ENCODE measurements at regions not wholly inside any gene's neighbourhood (a gene's known extent, or its start where the extent isn't known, plus 50 kb on each side); places are given as distances from the start of the nearest gene placed in this dataset.

DNA sequence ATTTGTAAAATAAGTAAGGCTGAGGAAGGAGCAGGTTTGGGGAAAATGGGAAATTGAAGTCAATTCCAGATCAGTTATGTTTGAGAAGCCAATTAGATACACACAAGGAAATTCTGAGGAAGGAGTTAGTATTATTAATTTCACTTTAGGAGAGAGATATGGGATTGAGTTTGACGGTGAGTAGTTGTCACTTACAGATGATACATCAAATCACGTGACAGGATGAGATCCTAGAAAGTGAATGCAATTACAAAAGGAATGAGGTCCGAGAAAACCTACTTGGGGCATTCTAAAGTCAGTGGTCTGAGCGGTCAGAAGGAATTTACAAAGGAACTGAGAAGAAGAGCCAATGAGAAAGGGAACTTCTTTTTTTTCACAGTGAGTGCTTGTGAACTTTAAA lies 364.3 kb upstream of the TMEM229A start:
- no peak overlapping the region for H3K27ac ChIP-seq (ENCODE audit: low read depth)
- peak overlapping the region; percentile 29; the same call in 1 of the 2 replicates for H2AFZ ChIP-seq
- DNase-seq (ENCODE audit: low spot score) (no peak), ATAC-seq (no peak)
- H4K20me1 ChIP-seq (replicated peaks; ENCODE audit: insufficient read depth) = no peaks in the 10 kb centered on the region
- no peaks in the 10 kb centered on the region for H3K27me3 Mint-ChIP-seq (ENCODE audit: insufficient read depth, low read depth, poor library complexity)
- H3K4me3 Mint-ChIP-seq = no peak overlapping the region
- no peaks in the 10 kb centered on the region for H3K36me3 ChIP-seq (ENCODE audit: insufficient read depth)
- peaks cover 6% of the 10 kb centered on the region; the same call in 2 of the 3 replicates for H3K4me1 Mint-ChIP-seq
- no peaks in the 10 kb centered on the region for H3K79me2 ChIP-seq (replicated peaks; ENCODE audit: insufficient read depth)
- no peaks in the 10 kb centered on the region for H3K4me1 ChIP-seq (ENCODE audit: insufficient read depth)
- H3K4me3 ChIP-seq = no peak overlapping the region
- no peaks in the 10 kb centered on the region for H3F3A ChIP-seq (replicated peaks; ENCODE audit: low read depth)
- H3K27me3 ChIP-seq (ENCODE audit: insufficient read depth) = no peaks in the 10 kb centered on the region
- H3K27ac Mint-ChIP-seq = no peak overlapping the region
- H3K9me2 ChIP-seq (ENCODE audit: insufficient read depth) = peaks cover 6% of the 10 kb centered on the region; the same call in 1 of the 2 replicates
- H3K4me2 ChIP-seq = no peak overlapping the region
- H3K36me3 Mint-ChIP-seq (ENCODE audit: low read depth) = no peaks in the 10 kb centered on the region
- TF ChIP-seq NANOG (IDR thresholded peaks at IDR 0.05; ENCODE audit: borderline replicate concordance) (no peak), CREB1 (CRISPR knock-in tag; IDR thresholded peaks at IDR 0.05; ENCODE audit: low read depth) (no peak), STAT1 (IDR thresholded peaks at IDR 0.05; ENCODE audit: unreplicated experiment) (no peak), ZNF331 (CRISPR knock-in tag; IDR thresholded peaks at IDR 0.05; ENCODE audit: low read depth) (no peak), EZH2phosphoT487 (IDR thresholded peaks at IDR 0.05; ENCODE audit: unreplicated experiment) (no peak), JUNB (IDR thresholded peaks at IDR 0.05; ENCODE audit: unreplicated experiment) (no peak), EZH2 (IDR thresholded peaks at IDR 0.05; ENCODE audit: low read depth, unreplicated experiment) (no peak), POLR2AphosphoS5 (IDR thresholded peaks at IDR 0.05; ENCODE audit: low read depth) (no peak), ZNF114 (CRISPR knock-in tag; IDR thresholded peaks at IDR 0.05) (no peak)
- TF ChIP-seq, protein P1, sequence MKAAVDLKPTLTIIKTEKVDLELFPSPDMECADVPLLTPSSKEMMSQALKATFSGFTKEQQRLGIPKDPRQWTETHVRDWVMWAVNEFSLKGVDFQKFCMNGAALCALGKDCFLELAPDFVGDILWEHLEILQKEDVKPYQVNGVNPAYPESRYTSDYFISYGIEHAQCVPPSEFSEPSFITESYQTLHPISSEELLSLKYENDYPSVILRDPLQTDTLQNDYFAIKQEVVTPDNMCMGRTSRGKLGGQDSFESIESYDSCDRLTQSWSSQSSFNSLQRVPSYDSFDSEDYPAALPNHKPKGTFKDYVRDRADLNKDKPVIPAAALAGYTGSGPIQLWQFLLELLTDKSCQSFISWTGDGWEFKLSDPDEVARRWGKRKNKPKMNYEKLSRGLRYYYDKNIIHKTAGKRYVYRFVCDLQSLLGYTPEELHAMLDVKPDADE (IDR thresholded peaks at IDR 0.05) = no peak
- TF ChIP-seq, protein P2, sequence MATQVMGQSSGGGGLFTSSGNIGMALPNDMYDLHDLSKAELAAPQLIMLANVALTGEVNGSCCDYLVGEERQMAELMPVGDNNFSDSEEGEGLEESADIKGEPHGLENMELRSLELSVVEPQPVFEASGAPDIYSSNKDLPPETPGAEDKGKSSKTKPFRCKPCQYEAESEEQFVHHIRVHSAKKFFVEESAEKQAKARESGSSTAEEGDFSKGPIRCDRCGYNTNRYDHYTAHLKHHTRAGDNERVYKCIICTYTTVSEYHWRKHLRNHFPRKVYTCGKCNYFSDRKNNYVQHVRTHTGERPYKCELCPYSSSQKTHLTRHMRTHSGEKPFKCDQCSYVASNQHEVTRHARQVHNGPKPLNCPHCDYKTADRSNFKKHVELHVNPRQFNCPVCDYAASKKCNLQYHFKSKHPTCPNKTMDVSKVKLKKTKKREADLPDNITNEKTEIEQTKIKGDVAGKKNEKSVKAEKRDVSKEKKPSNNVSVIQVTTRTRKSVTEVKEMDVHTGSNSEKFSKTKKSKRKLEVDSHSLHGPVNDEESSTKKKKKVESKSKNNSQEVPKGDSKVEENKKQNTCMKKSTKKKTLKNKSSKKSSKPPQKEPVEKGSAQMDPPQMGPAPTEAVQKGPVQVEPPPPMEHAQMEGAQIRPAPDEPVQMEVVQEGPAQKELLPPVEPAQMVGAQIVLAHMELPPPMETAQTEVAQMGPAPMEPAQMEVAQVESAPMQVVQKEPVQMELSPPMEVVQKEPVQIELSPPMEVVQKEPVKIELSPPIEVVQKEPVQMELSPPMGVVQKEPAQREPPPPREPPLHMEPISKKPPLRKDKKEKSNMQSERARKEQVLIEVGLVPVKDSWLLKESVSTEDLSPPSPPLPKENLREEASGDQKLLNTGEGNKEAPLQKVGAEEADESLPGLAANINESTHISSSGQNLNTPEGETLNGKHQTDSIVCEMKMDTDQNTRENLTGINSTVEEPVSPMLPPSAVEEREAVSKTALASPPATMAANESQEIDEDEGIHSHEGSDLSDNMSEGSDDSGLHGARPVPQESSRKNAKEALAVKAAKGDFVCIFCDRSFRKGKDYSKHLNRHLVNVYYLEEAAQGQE (IDR thresholded peaks at IDR 0.05; ENCODE audit: unreplicated experiment) = no peak
- TF ChIP-seq, protein P3, sequence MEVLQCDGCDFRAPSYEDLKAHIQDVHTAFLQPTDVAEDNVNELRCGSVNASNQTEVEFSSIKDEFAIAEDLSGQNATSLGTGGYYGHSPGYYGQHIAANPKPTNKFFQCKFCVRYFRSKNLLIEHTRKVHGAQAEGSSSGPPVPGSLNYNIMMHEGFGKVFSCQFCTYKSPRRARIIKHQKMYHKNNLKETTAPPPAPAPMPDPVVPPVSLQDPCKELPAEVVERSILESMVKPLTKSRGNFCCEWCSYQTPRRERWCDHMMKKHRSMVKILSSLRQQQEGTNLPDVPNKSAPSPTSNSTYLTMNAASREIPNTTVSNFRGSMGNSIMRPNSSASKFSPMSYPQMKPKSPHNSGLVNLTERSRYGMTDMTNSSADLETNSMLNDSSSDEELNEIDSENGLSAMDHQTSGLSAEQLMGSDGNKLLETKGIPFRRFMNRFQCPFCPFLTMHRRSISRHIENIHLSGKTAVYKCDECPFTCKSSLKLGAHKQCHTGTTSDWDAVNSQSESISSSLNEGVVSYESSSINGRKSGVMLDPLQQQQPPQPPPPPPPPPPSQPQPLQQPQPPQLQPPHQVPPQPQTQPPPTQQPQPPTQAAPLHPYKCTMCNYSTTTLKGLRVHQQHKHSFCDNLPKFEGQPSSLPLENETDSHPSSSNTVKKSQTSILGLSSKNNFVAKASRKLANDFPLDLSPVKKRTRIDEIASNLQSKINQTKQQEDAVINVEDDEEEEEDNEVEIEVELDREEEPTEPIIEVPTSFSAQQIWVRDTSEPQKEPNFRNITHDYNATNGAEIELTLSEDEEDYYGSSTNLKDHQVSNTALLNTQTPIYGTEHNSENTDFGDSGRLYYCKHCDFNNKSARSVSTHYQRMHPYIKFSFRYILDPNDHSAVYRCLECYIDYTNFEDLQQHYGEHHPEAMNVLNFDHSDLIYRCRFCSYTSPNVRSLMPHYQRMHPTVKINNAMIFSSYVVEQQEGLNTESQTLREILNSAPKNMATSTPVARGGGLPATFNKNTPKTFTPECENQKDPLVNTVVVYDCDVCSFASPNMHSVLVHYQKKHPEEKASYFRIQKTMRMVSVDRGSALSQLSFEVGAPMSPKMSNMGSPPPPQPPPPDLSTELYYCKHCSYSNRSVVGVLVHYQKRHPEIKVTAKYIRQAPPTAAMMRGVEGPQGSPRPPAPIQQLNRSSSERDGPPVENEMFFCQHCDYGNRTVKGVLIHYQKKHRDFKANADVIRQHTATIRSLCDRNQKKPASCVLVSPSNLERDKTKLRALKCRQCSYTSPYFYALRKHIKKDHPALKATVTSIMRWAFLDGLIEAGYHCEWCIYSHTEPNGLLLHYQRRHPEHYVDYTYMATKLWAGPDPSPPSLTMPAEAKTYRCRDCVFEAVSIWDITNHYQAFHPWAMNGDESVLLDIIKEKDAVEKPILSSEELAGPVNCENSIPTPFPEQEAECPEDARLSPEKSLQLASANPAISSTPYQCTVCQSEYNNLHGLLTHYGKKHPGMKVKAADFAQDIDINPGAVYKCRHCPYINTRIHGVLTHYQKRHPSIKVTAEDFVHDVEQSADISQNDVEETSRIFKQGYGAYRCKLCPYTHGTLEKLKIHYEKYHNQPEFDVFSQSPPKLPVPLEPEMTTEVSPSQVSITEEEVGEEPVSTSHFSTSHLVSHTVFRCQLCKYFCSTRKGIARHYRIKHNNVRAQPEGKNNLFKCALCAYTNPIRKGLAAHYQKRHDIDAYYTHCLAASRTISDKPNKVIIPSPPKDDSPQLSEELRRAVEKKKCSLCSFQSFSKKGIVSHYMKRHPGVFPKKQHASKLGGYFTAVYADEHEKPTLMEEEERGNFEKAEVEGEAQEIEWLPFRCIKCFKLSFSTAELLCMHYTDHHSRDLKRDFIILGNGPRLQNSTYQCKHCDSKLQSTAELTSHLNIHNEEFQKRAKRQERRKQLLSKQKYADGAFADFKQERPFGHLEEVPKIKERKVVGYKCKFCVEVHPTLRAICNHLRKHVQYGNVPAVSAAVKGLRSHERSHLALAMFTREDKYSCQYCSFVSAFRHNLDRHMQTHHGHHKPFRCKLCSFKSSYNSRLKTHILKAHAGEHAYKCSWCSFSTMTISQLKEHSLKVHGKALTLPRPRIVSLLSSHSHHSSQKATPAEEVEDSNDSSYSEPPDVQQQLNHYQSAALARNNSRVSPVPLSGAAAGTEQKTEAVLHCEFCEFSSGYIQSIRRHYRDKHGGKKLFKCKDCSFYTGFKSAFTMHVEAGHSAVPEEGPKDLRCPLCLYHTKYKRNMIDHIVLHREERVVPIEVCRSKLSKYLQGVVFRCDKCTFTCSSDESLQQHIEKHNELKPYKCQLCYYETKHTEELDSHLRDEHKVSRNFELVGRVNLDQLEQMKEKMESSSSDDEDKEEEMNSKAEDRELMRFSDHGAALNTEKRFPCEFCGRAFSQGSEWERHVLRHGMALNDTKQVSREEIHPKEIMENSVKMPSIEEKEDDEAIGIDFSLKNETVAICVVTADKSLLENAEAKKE (CRISPR knock-in tag; IDR thresholded peaks at IDR 0.05) = no peak
- TF ChIP-seq, protein P4, sequence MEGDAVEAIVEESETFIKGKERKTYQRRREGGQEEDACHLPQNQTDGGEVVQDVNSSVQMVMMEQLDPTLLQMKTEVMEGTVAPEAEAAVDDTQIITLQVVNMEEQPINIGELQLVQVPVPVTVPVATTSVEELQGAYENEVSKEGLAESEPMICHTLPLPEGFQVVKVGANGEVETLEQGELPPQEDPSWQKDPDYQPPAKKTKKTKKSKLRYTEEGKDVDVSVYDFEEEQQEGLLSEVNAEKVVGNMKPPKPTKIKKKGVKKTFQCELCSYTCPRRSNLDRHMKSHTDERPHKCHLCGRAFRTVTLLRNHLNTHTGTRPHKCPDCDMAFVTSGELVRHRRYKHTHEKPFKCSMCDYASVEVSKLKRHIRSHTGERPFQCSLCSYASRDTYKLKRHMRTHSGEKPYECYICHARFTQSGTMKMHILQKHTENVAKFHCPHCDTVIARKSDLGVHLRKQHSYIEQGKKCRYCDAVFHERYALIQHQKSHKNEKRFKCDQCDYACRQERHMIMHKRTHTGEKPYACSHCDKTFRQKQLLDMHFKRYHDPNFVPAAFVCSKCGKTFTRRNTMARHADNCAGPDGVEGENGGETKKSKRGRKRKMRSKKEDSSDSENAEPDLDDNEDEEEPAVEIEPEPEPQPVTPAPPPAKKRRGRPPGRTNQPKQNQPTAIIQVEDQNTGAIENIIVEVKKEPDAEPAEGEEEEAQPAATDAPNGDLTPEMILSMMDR (conservative IDR thresholded peaks at IDR 0.05; ENCODE audit: low read depth in 2 of 2) = no peak
- H3K9me3 Mint-ChIP-seq = no peaks in the 10 kb centered on the region

Measured in GM23338 (cell line).